ENCODE measurements at regions not wholly inside any gene's neighbourhood (a gene's known extent, or its start where the extent isn't known, plus 50 kb on each side); places are given as distances from the start of the nearest gene placed in this dataset.

- no peaks in the 10 kb centered on the region for H3K9me2 ChIP-seq (ENCODE audit: insufficient read depth)
- H3K27ac ChIP-seq, result no peak overlapping the region
- no peak for DNase-seq
- in situ Hi-C loops (cut with MboI), result no loop called here
- H3K9me3 ChIP-seq (ENCODE audit: low read depth), result no peaks in the 10 kb centered on the region
- no peaks in the 10 kb centered on the region for H3K36me3 ChIP-seq (ENCODE audit: low read depth)
- no peak overlapping the region for H3K9ac ChIP-seq
- H3K79me2 ChIP-seq (ENCODE audit: insufficient read depth), result no peaks in the 10 kb centered on the region
- no peak overlapping the region for H2AFZ ChIP-seq
- 64 to 65% methylated on average over 8 of the region's 8 CpGs for WGBS, 2 experiments (ENCODE audit: low coverage in 1 of 2, low lambda C conversion rate in 2 of 2, missing lambda C conversion rate in 2 of 2)
- H3K4me3 ChIP-seq, result no peak overlapping the region
- H3K27me3 ChIP-seq (replicated peaks; ENCODE audit: insufficient read depth), result no peaks in the 10 kb centered on the region
- no peak overlapping the region for H3K4me2 ChIP-seq (ENCODE audit: unreplicated experiment)
- H3K4me1 ChIP-seq (ENCODE audit: insufficient read depth), result no peaks in the 10 kb centered on the region
- H4K20me1 ChIP-seq (ENCODE audit: insufficient read depth), result no peaks in the 10 kb centered on the region
- no peaks in the 10 kb centered on the region for H3F3A ChIP-seq (ENCODE audit: insufficient read depth)
- TF ChIP-seq EZH2 (IDR thresholded peaks at IDR 0.05; ENCODE audit: insufficient read depth, poor library complexity, severe bottlenecking), result no peak
- TF ChIP-seq EZH2phosphoT487 (IDR thresholded peaks at IDR 0.05; ENCODE audit: insufficient read depth, low read depth), result no peak
These were observed 1930.8 kb downstream of the SUCLG1 start for GRCh38 chr2:82528288-82528687.

- H3F3A ChIP-seq (ENCODE audit: insufficient read depth), result no peaks in the 10 kb centered on the region
- TF ChIP-seq EZH2phosphoT487 (IDR thresholded peaks at IDR 0.05; ENCODE audit: insufficient read depth, low read depth) (no peak), EZH2 (IDR thresholded peaks at IDR 0.05; ENCODE audit: insufficient read depth, poor library complexity, severe bottlenecking) (no peak)
- no peak overlapping the region for H3K4me2 ChIP-seq (ENCODE audit: unreplicated experiment)
- in situ Hi-C loops (cut with MboI), result no loop called here
- no peaks in the 10 kb centered on the region for H3K4me1 ChIP-seq (ENCODE audit: insufficient read depth)
- H4K20me1 ChIP-seq (ENCODE audit: insufficient read depth), result no peaks in the 10 kb centered on the region
- no peak overlapping the region for H3K9ac ChIP-seq
- no peaks in the 10 kb centered on the region for H3K79me2 ChIP-seq (ENCODE audit: insufficient read depth)
- no peak overlapping the region for H3K27ac ChIP-seq
- 80 to 85% methylated on average over 12 of the region's 12 CpGs for WGBS, 2 experiments (ENCODE audit: low coverage in 1 of 2, low lambda C conversion rate in 2 of 2, missing lambda C conversion rate in 2 of 2)
- no peak overlapping the region for H2AFZ ChIP-seq
- no peaks in the 10 kb centered on the region for H3K27me3 ChIP-seq (replicated peaks; ENCODE audit: insufficient read depth)
- no peak for DNase-seq
- no peaks in the 10 kb centered on the region for H3K9me3 ChIP-seq (ENCODE audit: low read depth)
- no peak overlapping the region for H3K4me3 ChIP-seq
- no peaks in the 10 kb centered on the region for H3K9me2 ChIP-seq (ENCODE audit: insufficient read depth)
- no peaks in the 10 kb centered on the region for H3K36me3 ChIP-seq (ENCODE audit: low read depth)
These were observed 1932.0 kb downstream of the SUCLG1 start for GRCh38 chr2:82527124-82527523.

- in situ Hi-C loops (cut with MboI), result no loop called here
- no peaks in the 10 kb centered on the region for H3K9me3 ChIP-seq (ENCODE audit: low read depth)
- no peaks in the 10 kb centered on the region for H4K20me1 ChIP-seq (ENCODE audit: insufficient read depth)
- no peak for DNase-seq
- H3K4me1 ChIP-seq (ENCODE audit: insufficient read depth), result no peaks in the 10 kb centered on the region
- no peak overlapping the region for H3K27ac ChIP-seq
- no peak overlapping the region for H2AFZ ChIP-seq
- H3K79me2 ChIP-seq (ENCODE audit: insufficient read depth), result no peaks in the 10 kb centered on the region
- H3K4me2 ChIP-seq (ENCODE audit: unreplicated experiment), result no peak overlapping the region
- TF ChIP-seq EZH2phosphoT487 (IDR thresholded peaks at IDR 0.05; ENCODE audit: insufficient read depth, low read depth) (no peak), EZH2 (IDR thresholded peaks at IDR 0.05; ENCODE audit: insufficient read depth, poor library complexity, severe bottlenecking) (no peak)
- H3K9ac ChIP-seq, result no peak overlapping the region
- 79 to 81% methylated on average over 7 of the region's 7 CpGs for WGBS, 2 experiments (ENCODE audit: low coverage in 1 of 2, low lambda C conversion rate in 2 of 2, missing lambda C conversion rate in 2 of 2)
- H3K9me2 ChIP-seq (ENCODE audit: insufficient read depth), result no peaks in the 10 kb centered on the region
- no peaks in the 10 kb centered on the region for H3K27me3 ChIP-seq (replicated peaks; ENCODE audit: insufficient read depth)
- no peak overlapping the region for H3K4me3 ChIP-seq
- H3K36me3 ChIP-seq (ENCODE audit: low read depth), result no peaks in the 10 kb centered on the region
- no peaks in the 10 kb centered on the region for H3F3A ChIP-seq (ENCODE audit: insufficient read depth)
These were observed 1932.8 kb downstream of the SUCLG1 start for GRCh38 chr2:82526277-82526676.

GRCh38 chr2:82525744-82526143 is 1933.3 kb downstream of the SUCLG1 start:
- Histone ChIP-seq H3K4me3 (no peak overlapping the region), H3K27ac (no peak overlapping the region), H4K20me1 (ENCODE audit: insufficient read depth) (no peaks in the 10 kb centered on the region), H3K4me2 (ENCODE audit: unreplicated experiment) (no peak overlapping the region), H3K9me3 (ENCODE audit: low read depth) (no peaks in the 10 kb centered on the region), H3F3A (ENCODE audit: insufficient read depth) (no peaks in the 10 kb centered on the region), H3K9ac (no peak overlapping the region), H3K27me3 (replicated peaks; ENCODE audit: insufficient read depth) (no peaks in the 10 kb centered on the region), H3K36me3 (ENCODE audit: low read depth) (no peaks in the 10 kb centered on the region), H3K9me2 (ENCODE audit: insufficient read depth) (no peaks in the 10 kb centered on the region), H3K4me1 (ENCODE audit: insufficient read depth) (no peaks in the 10 kb centered on the region), H3K79me2 (ENCODE audit: insufficient read depth) (no peaks in the 10 kb centered on the region), H2AFZ (no peak overlapping the region)
- no peak for TF ChIP-seq EZH2 (IDR thresholded peaks at IDR 0.05; ENCODE audit: insufficient read depth, poor library complexity, severe bottlenecking)
- in situ Hi-C loops (cut with MboI), result no loop called here
- no peak for DNase-seq
- WGBS, 2 experiments (ENCODE audit: low coverage in 1 of 2, low lambda C conversion rate in 2 of 2, missing lambda C conversion rate in 2 of 2), result 43 to 55% methylated on average over 8 of the region's 8 CpGs

GRCh38 chr2:82524826-82525225 is 1934.3 kb downstream of the SUCLG1 start:
- Histone ChIP-seq H3K27ac (no peak overlapping the region), H3K79me2 (ENCODE audit: insufficient read depth) (no peaks in the 10 kb centered on the region), H4K20me1 (ENCODE audit: insufficient read depth) (no peaks in the 10 kb centered on the region), H3K9me2 (ENCODE audit: insufficient read depth) (no peaks in the 10 kb centered on the region), H3F3A (ENCODE audit: insufficient read depth) (no peaks in the 10 kb centered on the region), H3K4me3 (no peak overlapping the region), H3K9ac (no peak overlapping the region), H3K9me3 (ENCODE audit: low read depth) (no peaks in the 10 kb centered on the region), H3K36me3 (ENCODE audit: low read depth) (no peaks in the 10 kb centered on the region), H3K4me2 (ENCODE audit: unreplicated experiment) (no peak overlapping the region), H2AFZ (no peak overlapping the region), H3K27me3 (replicated peaks; ENCODE audit: insufficient read depth) (no peaks in the 10 kb centered on the region), H3K4me1 (ENCODE audit: insufficient read depth) (no peaks in the 10 kb centered on the region)
- TF ChIP-seq EZH2 (IDR thresholded peaks at IDR 0.05; ENCODE audit: insufficient read depth, poor library complexity, severe bottlenecking), result no peak
- TF ChIP-seq EZH2phosphoT487 (IDR thresholded peaks at IDR 0.05; ENCODE audit: insufficient read depth, low read depth), result no peak
- WGBS, 2 experiments (ENCODE audit: low coverage in 1 of 2, low lambda C conversion rate in 2 of 2, missing lambda C conversion rate in 2 of 2), result 52 to 54% methylated on average over 7 of the region's 7 CpGs
- in situ Hi-C loops (cut with MboI), result no loop called here
- DNase-seq, result no peak

All from GM23248 (cell line).